GM12878 (cell line): ENCODE measurements at regions not wholly inside any gene's neighbourhood (a gene's known extent, or its start where the extent isn't known, plus 50 kb on each side); places are given as distances from the start of the nearest gene placed in this dataset.

Experiments
- ATAC-seq: fragments of 200-7000 bp; cut with Tn5 transposase; 3 replicates; pipeline ENCODE4 v1.9.1; 2020; ENCODE audit warnings: mild to moderate bottlenecking, moderate library complexity
- BruUV-seq: library from RNA; stranded (reverse); fragments of 400-500 nt; replicated peaks from 2 replicates; lab custom pipeline; 2021; lab: Mats Ljungman, UMichigan
- CTCF ChIA-PET: fragments of 300-600 bp; sonication (Branson Sonifier 250); formaldehyde crosslinking; extraction: SDS; loops from one replicate; lab custom pipeline; 2021; ENCODE audit warnings: inconsistent platforms; lab: Yijun Ruan, JAX
- POLR2A ChIA-PET: fragments of 350-600 bp; formaldehyde crosslinking; extraction: SDS; loops from one replicate; lab custom pipeline; 2021; ENCODE audit warnings: inconsistent platforms; lab: Charles Lee
- RAD21 ChIA-PET: fragments of 300-600 bp; sonication (Branson Sonifier 250); formaldehyde crosslinking; loops from one replicate; lab custom pipeline; 2023; ENCODE audit warnings: antibody characterized with exemption; ENCODE audit not compliant: unreplicated experiment; lab: Charles Lee
- SMC1A ChIA-PET: fragments of 300-600 bp; sonication (Branson Sonifier 250); formaldehyde crosslinking; loops from one replicate; lab custom pipeline; 2023; ENCODE audit not compliant: unreplicated experiment, uncharacterized antibody; lab: Charles Lee
- DNase-seq: peaks from one replicate; pipeline ENCODE4 v3.0.0-alpha.2; 2011; ENCODE audit warnings: low read depth, low spot score
- FAIRE-seq: peaks from 3 replicates; lab custom pipeline; 2011; peaks lifted over from hg19 to GRCh38; lab: Jason Lieb, UNC
- H2AFZ ChIP-seq: 2 replicates; pipeline ENCODE4 v1.6.0; 2011; ENCODE audit warnings: low read depth, low read length, control low read depth; ENCODE audit not compliant: control insufficient read depth
- H3K27ac ChIP-seq: 2 replicates; pipeline ENCODE4 v1.5.1; 2011; ENCODE audit warnings: control low read depth; ENCODE audit not compliant: control insufficient read depth, insufficient read depth
- H3K27me3 ChIP-seq, 2 experiments: replicated peaks in 1 of 2; 2 replicates each; pipeline versions ENCODE4 v1.6.0 to v1.6.1; 2011; ENCODE audit warnings: low read length in 1 of 2; ENCODE audit not compliant: control insufficient read depth in 2 of 2, insufficient read depth in 2 of 2
- H3K36me3 ChIP-seq, 2 experiments: 2 replicates each; pipeline ENCODE4 v1.5.1; 2011; ENCODE audit warnings: low read length in 1 of 2; ENCODE audit not compliant: control insufficient read depth in 2 of 2, insufficient read depth in 2 of 2
- H3K4me1 ChIP-seq: 2 replicates; pipeline ENCODE4 v1.6.1; 2011; ENCODE audit warnings: mild to moderate bottlenecking, low read length, moderate library complexity, mixed read lengths; ENCODE audit not compliant: control insufficient read depth, insufficient read depth
- H3K4me2 ChIP-seq: 2 replicates; pipeline ENCODE4 v1.6.0; 2011; ENCODE audit warnings: control low read depth; ENCODE audit not compliant: control insufficient read depth, insufficient read depth
- H3K4me3 ChIP-seq: fragments of 200-600 bp; sonication (generic); 2 replicates; pipeline ENCODE4 v1.5.1; 2016
- H3K79me2 ChIP-seq: 2 replicates; pipeline ENCODE4 v1.6.0; 2011; ENCODE audit warnings: low read length; ENCODE audit not compliant: control insufficient read depth, insufficient read depth
- H3K9ac ChIP-seq: 2 replicates; pipeline ENCODE4 v1.8.0; 2011; ENCODE audit warnings: low read length, control low read depth, mixed read lengths; ENCODE audit not compliant: control insufficient read depth, insufficient read depth
- H3K9me3 ChIP-seq: replicated peaks from 3 replicates; pipeline ENCODE4 v1.5.1; 2011; ENCODE audit warnings: mild to moderate bottlenecking, low read length; ENCODE audit not compliant: control insufficient read depth, insufficient read depth
- H4K20me1 ChIP-seq: 2 replicates; pipeline ENCODE4 v1.6.0; 2011; ENCODE audit not compliant: control insufficient read depth, insufficient read depth
- BHLHE40 ChIP-seq, 2 experiments: fragments of 450-650 bp in 1 of 2; IDR thresholded peaks; 2 replicates each; pipeline ENCODE4 v1.6.1; 2011 to 2017; ENCODE audit warnings: low read depth in 2 of 2, borderline replicate concordance in 1 of 2, improper control_type of control experiment in 1 of 2, low read length in 1 of 2, mild to moderate bottlenecking in 1 of 2
- EP300 ChIP-seq, 2 experiments: fragments of 150-350 bp in 1 of 2; IDR thresholded peaks; 2 replicates each; pipeline ENCODE4 v1.6.1; 2011 to 2012; ENCODE audit warnings: low read depth in 2 of 2, low read length in 2 of 2, borderline replicate concordance in 1 of 2, improper control_type of control experiment in 1 of 2, inconsistent platforms in 1 of 2; ENCODE audit not compliant: control insufficient read depth in 1 of 2
- ESRRA ChIP-seq: IDR thresholded peaks from 2 replicates; pipeline ENCODE4 v1.6.1; 2012; ENCODE audit warnings: mild to moderate bottlenecking, low read length, improper control_type of control experiment
- FOXK2 ChIP-seq: fragments of 450-650 bp; IDR thresholded peaks from 2 replicates; pipeline ENCODE4 v1.6.1; 2017; ENCODE audit warnings: mild to moderate bottlenecking, moderate library complexity
- HDAC2 ChIP-seq: fragments of 200-600 bp; sonication (generic); IDR thresholded peaks from 2 replicates; pipeline ENCODE4 v1.6.1; 2017
- HDAC6 ChIP-seq: fragments of 200-600 bp; sonication (generic); IDR thresholded peaks from one replicate; pipeline ENCODE4 v1.8.0; 2017; ENCODE audit warnings: antibody characterized with exemption; ENCODE audit not compliant: unreplicated experiment
- MXI1 ChIP-seq: fragments of 150-350 bp; IDR thresholded peaks from 2 replicates; pipeline ENCODE4 v1.6.1; 2011; ENCODE audit warnings: low read depth, mild to moderate bottlenecking, inconsistent platforms, low read length, improper control_type of control experiment
- PKNOX1 ChIP-seq: fragments of 450-650 bp; IDR thresholded peaks from 2 replicates; pipeline ENCODE4 v1.6.1; 2016; ENCODE audit warnings: mild to moderate bottlenecking
- RUNX3 ChIP-seq: IDR thresholded peaks from 2 replicates; pipeline ENCODE4 v1.6.1; 2012; ENCODE audit warnings: low read length, inconsistent platforms
- SKIL ChIP-seq: fragments of 450-650 bp; IDR thresholded peaks from 2 replicates; pipeline ENCODE4 v1.6.1; 2017; ENCODE audit warnings: mild to moderate bottlenecking, low read depth, inconsistent platforms; ENCODE audit not compliant: poor library complexity, severe bottlenecking
- ZNF274 ChIP-seq: IDR thresholded peaks from one replicate; pipeline ENCODE4 v1.8.0; 2011; ENCODE audit not compliant: insufficient read length, insufficient read depth
- WGBS: methylation state at CpG from one replicate; pipeline ENCODE4 v1.1.6; 2016; ENCODE audit warnings: low lambda C conversion rate; ENCODE audit not compliant: insufficient replicate concordance, insufficient coverage; ENCODE audit errors: missing lambda C conversion rate; 5-methylcytosine and 5-hydroxymethylcytosine counted together
- in situ Hi-C: fragments of 300-500 bp; cut with MboI; formaldehyde crosslinking; loops from 9 replicates; pipeline ENCODE4 v1.14.3; 2018; ENCODE audit warnings: mixed read lengths
- intact Hi-C: fragments of 100-400 bp; cut with micrococcal nuclease; formaldehyde crosslinking; loops from one replicate; pipeline ENCODE4 v1.14.2; 2022; ENCODE audit not compliant: unreplicated experiment

- Histone ChIP-seq H3K27ac (no peak overlapping the region), H3K4me3 (no peak overlapping the region), H3K79me2 (no peaks in the 10 kb centered on the region), H3K9ac (no peak overlapping the region), H3K9me3 (no peaks in the 10 kb centered on the region), H3K27me3 (no peaks in the 10 kb centered on the region), H3K4me1 (no peaks in the 10 kb centered on the region), H3K4me2 (no peak overlapping the region), H3K36me3 (no peaks in the 10 kb centered on the region), H2AFZ (no peak overlapping the region), H4K20me1 (no peaks in the 10 kb centered on the region)
- in situ Hi-C loops (no loop called here), intact Hi-C loops (no loop called here)
- ChIA-PET POLR2A (no interaction called here), RAD21 (no interaction called here), SMC1A (interaction anchor here (1.0 kb wide), 1 partner anchor 14 kb away, joined by 4 read pairs; no protein-coding TSS in a partner anchor), CTCF (no interaction called here)
- 33% methylated on average over 5 of the region's 5 CpGs for WGBS
- no peak for FAIRE-seq
- no peak for ATAC-seq
- no TSS peak for BruUV-seq
- DNase-seq, result no peak
- no peak for TF ChIP-seq ESRRA
These were observed 352.4 kb upstream of the FAT3 start for GRCh38 chr11:91872243-91872642.

DNA sequence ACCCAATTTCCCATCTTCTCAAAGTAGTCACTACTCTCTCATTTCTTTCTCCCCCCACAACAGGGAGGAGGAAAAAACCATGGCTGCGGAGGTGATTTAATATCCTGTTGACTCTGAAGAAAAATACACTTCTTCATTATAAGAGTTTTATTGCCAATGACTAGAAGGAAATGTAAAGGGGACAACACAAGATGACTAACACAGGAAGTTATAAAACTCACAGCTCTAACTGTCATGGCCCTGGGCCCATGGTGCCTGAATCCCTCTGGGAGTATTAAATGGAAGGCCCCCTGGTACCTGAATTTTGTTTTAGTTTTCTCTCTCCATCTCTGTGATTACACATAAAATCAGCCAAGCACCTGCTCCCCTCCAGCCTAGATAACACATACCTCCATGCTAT lies 352.8 kb upstream of the FAT3 start:
- Histone ChIP-seq H3K9ac (no peak overlapping the region), H3K4me2 (no peak overlapping the region), H4K20me1 (no peaks in the 10 kb centered on the region), H2AFZ (no peak overlapping the region), H3K9me3 (no peaks in the 10 kb centered on the region), H3K4me1 (no peaks in the 10 kb centered on the region), H3K36me3 (no peaks in the 10 kb centered on the region), H3K27me3 (no peaks in the 10 kb centered on the region), H3K4me3 (no peak overlapping the region), H3K27ac (no peak overlapping the region), H3K79me2 (no peaks in the 10 kb centered on the region)
- in situ Hi-C loops (no loop called here), intact Hi-C loops (no loop called here)
- ATAC-seq, result no peak
- FAIRE-seq, result no peak
- CTCF ChIA-PET, result no interaction called here
- POLR2A ChIA-PET, result no interaction called here
- 0% methylated on average over 1 of the region's 1 CpG for WGBS
- RAD21 ChIA-PET, result no interaction called here
- SMC1A ChIA-PET, result interaction anchor here (1.0 kb wide), 1 partner anchor 14 kb away, joined by 4 read pairs; no protein-coding TSS in a partner anchor
- no TSS peak for BruUV-seq
- no peak for DNase-seq
- TF ChIP-seq ZNF274 (no peak), HDAC6 (no peak), EP300 (IDR thresholded peaks at IDR 0.05; ENCODE audit: borderline replicate concordance in 1 of 2, control insufficient read depth in 1 of 2, low read depth in 2 of 2, low read length in 2 of 2) (no peak), HDAC2 (no peak), MXI1 (no peak), BHLHE40 (IDR thresholded peaks at IDR 0.05; ENCODE audit: borderline replicate concordance in 1 of 2, low read depth in 2 of 2, low read length in 1 of 2) (no peak), FOXK2 (no peak), ESRRA (no peak), SKIL (no peak), PKNOX1 (no peak), RUNX3 (no peak)
